ENCODE measurements at regions not wholly inside any gene's neighbourhood (a gene's known extent, or its start where the extent isn't known, plus 50 kb on each side); places are given as distances from the start of the nearest gene placed in this dataset.

- DNase-seq: no peak
These were observed 143.3 kb upstream of the GPR26 start for GRCh38 chr10:123522702-123523312.

GRCh38 chr10:123523833-123524232 lies 142.3 kb upstream of the GPR26 start:
- DNase-seq: no peak

GRCh38 chr10:123526356-123527064 lies 139.6 kb upstream of the GPR26 start:
- no peak for DNase-seq

- no peak for DNase-seq
These were observed 139.0 kb upstream of the GPR26 start for GRCh38 chr10:123527151-123527550.

DNA sequence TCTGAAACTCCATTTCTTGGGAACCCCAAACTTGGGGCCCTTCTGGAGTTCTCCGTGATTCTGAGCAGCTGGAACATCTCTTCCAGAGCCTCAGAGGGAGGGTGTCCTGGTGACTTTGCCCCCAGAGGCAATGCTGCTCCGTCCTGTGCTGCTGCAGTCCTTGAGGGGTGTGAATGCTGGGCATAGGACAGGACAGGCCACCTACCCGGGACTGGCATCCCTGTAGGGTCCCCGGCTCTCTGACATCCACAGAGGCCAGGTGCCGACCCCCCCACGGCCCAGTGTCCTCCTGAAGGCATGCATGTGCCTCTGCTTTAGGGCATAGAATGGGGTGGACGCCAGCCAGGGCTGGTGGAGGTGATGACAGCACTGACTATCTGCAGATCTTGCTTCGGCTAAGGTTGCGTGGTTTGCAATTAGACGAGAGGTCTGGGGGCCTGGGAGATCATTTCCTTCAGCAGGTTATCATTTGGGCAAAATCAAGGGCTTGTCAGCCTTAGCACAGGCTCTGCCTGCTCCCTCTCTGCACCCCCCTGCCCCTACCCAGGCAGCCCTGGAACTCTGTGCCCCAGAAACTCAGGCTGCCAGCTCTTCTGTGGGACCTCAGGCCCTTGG lies 136.9 kb upstream of the GPR26 start:
- DNase-seq: no peak

- DNase-seq: peak in 1 of 51 donors; percentile 1
These were observed 135.8 kb upstream of the GPR26 start for GRCh38 chr10:123530166-123530870.

GRCh38 chr10:123535386-123535785 lies 130.8 kb upstream of the GPR26 start:
- DNase-seq: no peak

GRCh38 chr10:123536176-123536845 lies 129.8 kb upstream of the GPR26 start:
- DNase-seq: no peak

- DNase-seq: no peak
These were observed 128.8 kb upstream of the GPR26 start for GRCh38 chr10:123537188-123537961.

DNA sequence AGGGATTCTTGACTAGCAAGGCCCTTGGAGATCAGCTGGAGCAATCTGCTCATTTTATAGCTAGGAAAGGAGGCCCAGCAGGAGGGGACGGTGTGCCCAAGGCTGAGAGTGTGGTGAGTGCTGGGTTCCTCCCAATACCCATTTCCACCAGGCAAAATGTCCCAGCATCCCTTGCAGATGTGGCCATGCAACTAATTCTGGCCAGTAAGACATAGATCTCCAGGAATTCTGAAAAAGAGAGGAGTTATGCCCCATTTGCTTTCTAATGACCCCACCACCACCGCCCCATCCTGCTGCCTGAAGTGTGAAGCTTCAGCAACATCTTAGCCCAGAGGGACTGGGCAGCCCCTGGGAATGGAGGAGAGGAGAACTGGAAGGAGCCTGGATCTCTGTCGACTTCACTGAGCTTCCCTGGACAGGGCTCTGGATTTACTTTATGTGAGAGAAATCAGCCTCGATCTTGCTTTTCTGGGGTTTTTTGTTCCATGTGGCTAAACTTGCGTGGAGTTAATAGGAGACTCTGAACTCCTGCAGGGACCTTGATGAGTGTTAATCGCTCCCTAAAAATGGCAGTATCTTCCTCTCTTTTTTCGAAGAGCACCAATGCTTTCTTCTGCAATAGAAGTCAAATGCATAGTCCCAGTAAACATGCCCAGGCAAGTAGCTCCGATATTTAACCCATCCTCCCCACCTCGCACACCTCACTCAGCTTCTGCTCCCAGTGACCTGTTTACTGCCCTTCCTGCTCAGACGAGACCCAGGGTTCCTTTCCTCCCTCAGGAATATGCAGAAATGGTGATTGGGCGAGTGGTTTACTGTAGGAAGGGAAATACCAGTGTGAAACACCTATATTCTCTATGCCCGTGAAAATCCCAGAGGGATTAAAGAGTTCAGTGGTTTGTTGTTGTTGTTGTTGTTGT lies 127.5 kb upstream of the GPR26 start:
- no peak for DNase-seq

GRCh38 chr10:123544986-123545385 lies 121.2 kb upstream of the GPR26 start:
- DNase-seq: no peak

GRCh38 chr10:123548770-123549169 lies 117.4 kb upstream of the GPR26 start:
- DNase-seq: no peak

DNA sequence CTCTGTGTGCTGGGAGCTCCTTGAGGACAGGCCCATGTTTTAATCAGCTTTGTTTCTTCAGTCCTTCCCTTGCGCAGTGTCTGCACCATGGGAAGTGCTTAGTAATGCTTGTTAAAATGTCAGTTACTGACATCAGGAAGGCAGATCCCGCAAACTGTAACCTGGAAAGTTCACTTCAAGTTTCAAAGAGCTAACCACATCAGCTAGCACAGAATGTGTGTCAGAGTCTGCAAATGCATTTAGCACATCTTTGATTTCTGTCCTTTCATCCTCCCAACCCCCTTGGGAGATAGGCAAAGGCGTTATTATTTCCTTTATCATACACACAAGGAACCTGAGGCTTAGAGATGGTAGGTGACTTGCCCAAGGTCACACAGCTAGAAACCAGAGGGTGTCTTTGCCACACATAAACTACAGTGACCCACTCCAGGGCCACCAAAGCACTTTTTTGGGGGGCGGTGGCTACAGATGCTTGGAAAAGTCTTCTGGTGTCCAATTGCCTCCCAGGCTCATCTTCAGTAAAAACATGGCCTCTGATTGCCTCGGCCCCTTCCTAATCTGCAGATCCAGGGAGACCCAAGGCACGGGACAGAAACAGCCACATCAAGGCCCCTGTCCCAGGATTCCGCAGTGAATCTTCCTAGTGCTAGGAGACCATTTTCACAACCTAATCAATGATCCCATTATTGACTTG lies 116.2 kb upstream of the GPR26 start:
- DNase-seq: no peak

DNA sequence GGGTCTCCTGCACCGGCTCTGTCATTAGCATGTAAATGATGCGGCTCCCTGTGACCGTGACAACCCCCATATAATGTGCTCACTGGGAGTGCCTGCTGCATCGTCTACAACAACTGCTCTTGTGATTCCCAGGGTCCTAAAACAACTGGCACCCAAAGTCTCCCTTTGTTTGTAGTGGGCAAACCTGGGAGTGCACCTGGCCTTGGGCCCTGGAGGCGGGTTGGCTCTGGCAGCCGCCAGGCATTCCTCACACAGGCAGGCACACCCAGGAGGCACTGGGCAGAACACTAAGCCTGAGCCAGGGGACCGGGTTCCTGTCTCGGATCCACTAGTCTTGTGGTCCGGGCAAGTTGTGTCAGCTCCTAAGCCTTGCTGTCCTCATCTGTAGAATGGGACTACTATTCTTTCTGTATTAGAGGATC lies 115.5 kb upstream of the GPR26 start:
- no peak for DNase-seq

GRCh38 chr10:123551259-123551658 lies 114.9 kb upstream of the GPR26 start:
- DNase-seq: no peak

DNA sequence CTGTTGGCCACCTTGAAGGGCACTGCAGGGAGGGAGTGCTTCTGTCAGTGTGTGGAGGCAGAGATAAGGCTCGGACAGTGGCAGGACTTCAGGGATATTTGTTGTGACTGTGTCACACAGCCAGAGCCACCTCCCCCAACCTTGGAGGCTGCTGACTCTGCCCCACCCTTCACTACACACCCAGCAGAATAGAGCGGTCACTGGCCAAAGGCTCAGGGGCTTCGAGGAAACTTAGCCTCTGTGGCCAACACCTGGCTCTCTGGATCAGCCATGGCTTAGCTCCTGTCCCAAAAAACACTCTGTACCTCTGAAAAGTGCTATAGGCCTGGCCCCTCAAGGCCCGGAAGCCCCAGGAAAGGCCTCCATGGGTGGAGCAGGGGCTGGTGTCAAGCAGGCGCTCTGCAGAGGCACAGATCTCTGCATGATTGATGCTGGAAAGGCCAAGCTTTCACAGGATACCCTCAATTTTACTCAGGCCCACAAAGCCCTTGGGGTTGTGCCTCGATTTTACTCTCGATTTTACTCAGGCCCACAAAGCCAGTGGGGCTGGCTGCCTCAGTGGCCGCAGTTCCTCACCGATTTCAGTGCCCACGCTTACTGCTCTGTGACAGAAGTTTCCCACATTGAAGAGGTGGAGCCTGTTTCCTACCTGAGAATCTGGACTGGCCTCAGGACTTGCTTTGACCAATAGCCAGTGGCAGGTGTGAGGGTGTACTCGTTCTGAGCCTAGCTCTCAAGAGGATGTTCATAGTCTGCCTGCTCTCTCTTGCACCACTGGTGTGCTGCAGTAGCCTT lies 113.2 kb upstream of the GPR26 start:
- no peak for DNase-seq

- no peak for DNase-seq
These were observed 112.2 kb upstream of the GPR26 start for GRCh38 chr10:123553810-123554430.

GRCh38 chr10:123554656-123555055 lies 111.5 kb upstream of the GPR26 start:
- DNase-seq: no peak

All from hypothalamus (tissue), 51 donors.